Neural cell (in vitro differentiated cells): ENCODE measurements at regions not wholly inside any gene's neighbourhood (a gene's known extent, or its start where the extent isn't known, plus 50 kb on each side); places are given as distances from the start of the nearest gene placed in this dataset.

Experiments
- H2AFZ ChIP-seq: fragments of 200-600, 300-800 bp; sonication (generic), shearing (Covaris generic); 2 replicates; pipeline ENCODE4 v1.6.0; 2014; ENCODE audit warnings: low read depth, mild to moderate bottlenecking, antibody characterized with exemption, low read length, moderate library complexity
- H3F3A ChIP-seq: fragments of 200-600 bp; shearing (Covaris generic); 2 replicates; pipeline ENCODE4 v1.6.1; 2016; ENCODE audit warnings: mild to moderate bottlenecking, moderate library complexity, mixed read lengths, antibody characterized with exemption, low read length; ENCODE audit not compliant: insufficient read depth, poor library complexity, severe bottlenecking
- H3K27ac ChIP-seq: fragments of 200-600, 300-800 bp; sonication (generic), shearing (Covaris generic); 2 replicates; pipeline ENCODE4 v1.5.1; 2014; ENCODE audit warnings: mild to moderate bottlenecking, low read length, moderate library complexity
- H3K27me3 ChIP-seq: fragments of 300-800, 200-600 bp; sonication (generic), shearing (Covaris generic); 2 replicates; pipeline ENCODE4 v1.6.0; 2014; ENCODE audit warnings: mild to moderate bottlenecking, low read depth, low read length, moderate library complexity; ENCODE audit not compliant: insufficient read depth
- H3K36me3 ChIP-seq: fragments of 300-800, 200-600 bp; sonication (generic), shearing (Covaris generic); 2 replicates; pipeline ENCODE4 v1.5.1; 2014; ENCODE audit warnings: mild to moderate bottlenecking, antibody characterized with exemption, low read length, moderate library complexity; ENCODE audit not compliant: insufficient read depth
- H3K4me2 ChIP-seq: fragments of 300-800, 200-600 bp; sonication (generic), shearing (Covaris generic); 2 replicates; pipeline ENCODE4 v1.6.0; 2014; ENCODE audit warnings: mild to moderate bottlenecking, low read length
- H3K4me3 ChIP-seq: fragments of 300-800, 200-600 bp; sonication (generic), shearing (Covaris generic); 2 replicates; pipeline ENCODE4 v1.5.1; 2014; ENCODE audit warnings: mild to moderate bottlenecking, low read length, moderate library complexity
- H3K79me2 ChIP-seq: fragments of 200-600 bp; shearing (Covaris generic); replicated peaks from 2 replicates; pipeline ENCODE4 v1.6.0; 2014; ENCODE audit warnings: mild to moderate bottlenecking, low read length, moderate library complexity; ENCODE audit not compliant: insufficient read depth
- H3K9ac ChIP-seq: fragments of 300-800, 200-600 bp; sonication (generic), shearing (Covaris generic); 2 replicates; pipeline ENCODE4 v1.6.1; 2016; ENCODE audit warnings: mild to moderate bottlenecking, low read length, mixed read lengths
- H3K9me2 ChIP-seq: fragments of 200-600 bp; shearing (Covaris generic); 2 replicates; pipeline ENCODE4 v1.6.1; 2016; ENCODE audit warnings: mild to moderate bottlenecking, low read length, mixed read lengths; ENCODE audit not compliant: insufficient read depth
- H3K9me3 ChIP-seq: fragments of 200-600, 300-800 bp; sonication (generic), shearing (Covaris generic); 2 replicates; pipeline ENCODE4 v1.6.1; 2016; ENCODE audit warnings: mild to moderate bottlenecking, mixed run types, low read length, moderate library complexity, mixed read lengths
- H4K20me1 ChIP-seq: fragments of 200-600 bp; shearing (Covaris generic); 2 replicates; pipeline ENCODE4 v1.6.1; 2016; ENCODE audit warnings: mild to moderate bottlenecking, mixed run types; ENCODE audit not compliant: insufficient read depth
- EP300 ChIP-seq: fragments of 450-650 bp; conservative IDR thresholded peaks from 2 replicates; pipeline ENCODE4 v1.6.1; 2014; ENCODE audit warnings: antibody characterized with exemption, mild to moderate bottlenecking, moderate library complexity; ENCODE audit not compliant: poor library complexity, severe bottlenecking
- EZH2 ChIP-seq: fragments of 200-600, 300-800 bp; shearing (Covaris generic), sonication (generic); IDR thresholded peaks from 2 replicates; pipeline ENCODE4 v1.6.1; 2014; ENCODE audit warnings: antibody characterized with exemption, low read length, borderline replicate concordance, mild to moderate bottlenecking; ENCODE audit not compliant: insufficient read depth, poor library complexity, severe bottlenecking
- MXI1 ChIP-seq: fragments of 450-650 bp; conservative IDR thresholded peaks from 2 replicates; pipeline ENCODE4 v1.6.1; 2014; ENCODE audit warnings: antibody characterized with exemption, mild to moderate bottlenecking; ENCODE audit not compliant: poor library complexity, severe bottlenecking
- POLR2AphosphoS5 ChIP-seq: IDR thresholded peaks from 2 replicates; pipeline ENCODE4 v1.6.1; 2012
- RAD21 ChIP-seq: fragments of 450-650 bp; conservative IDR thresholded peaks from 2 replicates; pipeline ENCODE4 v1.6.1; 2014; ENCODE audit warnings: antibody characterized with exemption, mild to moderate bottlenecking, moderate library complexity
- SMC3 ChIP-seq: fragments of 450-650 bp; conservative IDR thresholded peaks from 2 replicates; pipeline ENCODE4 v1.6.1; 2014; ENCODE audit warnings: antibody characterized with exemption, mild to moderate bottlenecking, moderate library complexity; ENCODE audit not compliant: poor library complexity
- TAF1 ChIP-seq: IDR thresholded peaks from 2 replicates; pipeline ENCODE4 v1.6.1; 2012; ENCODE audit warnings: low read depth
- TF ChIP-seq, protein P1 (sequence below): IDR thresholded peaks from 2 replicates; pipeline ENCODE4 v1.6.1; 2012; ENCODE audit warnings: borderline replicate concordance
- TF ChIP-seq, protein P2 (sequence below): fragments of 450-650 bp; IDR thresholded peaks from 2 replicates; pipeline ENCODE4 v1.5.1; 2014; ENCODE audit warnings: antibody characterized with exemption, mild to moderate bottlenecking, moderate library complexity; ENCODE audit not compliant: poor library complexity, severe bottlenecking

DNA sequence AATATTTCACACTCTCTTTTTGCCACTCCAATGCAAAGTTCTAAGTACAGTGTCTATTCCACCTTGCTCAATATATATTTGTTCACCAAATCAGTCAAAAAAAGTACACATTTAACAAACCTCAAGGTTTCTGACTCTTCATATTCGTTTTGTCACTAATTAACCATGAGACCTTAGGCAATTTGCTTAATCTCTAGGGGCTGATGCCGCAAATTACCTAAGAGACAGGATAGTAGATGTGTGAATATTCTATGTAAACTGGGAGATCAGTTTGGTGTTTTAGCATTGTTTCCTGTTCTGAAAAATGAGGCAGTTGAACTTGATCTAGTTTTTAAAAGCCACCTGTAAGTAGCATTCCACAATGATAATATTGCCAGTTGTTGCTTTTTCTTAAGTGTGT lies 182.5 kb upstream of the KCNH8 start:
- Histone ChIP-seq H3K4me3 (no peak overlapping the region), H3K36me3 (no peaks in the 10 kb centered on the region), H3F3A (no peaks in the 10 kb centered on the region), H3K9me2 (no peaks in the 10 kb centered on the region), H3K9me3 (no peaks in the 10 kb centered on the region), H2AFZ (no peak overlapping the region), H3K79me2 (no peaks in the 10 kb centered on the region), H3K27ac (no peak overlapping the region), H3K9ac (no peak overlapping the region), H4K20me1 (no peaks in the 10 kb centered on the region), H3K4me2 (no peak overlapping the region), H3K27me3 (no peaks in the 10 kb centered on the region)
- TF ChIP-seq EZH2 (no peak), SMC3 (no peak), MXI1 (no peak), RAD21 (no peak), TAF1 (no peak), EP300 (no peak), POLR2AphosphoS5 (no peak)
- TF ChIP-seq, protein P1, sequence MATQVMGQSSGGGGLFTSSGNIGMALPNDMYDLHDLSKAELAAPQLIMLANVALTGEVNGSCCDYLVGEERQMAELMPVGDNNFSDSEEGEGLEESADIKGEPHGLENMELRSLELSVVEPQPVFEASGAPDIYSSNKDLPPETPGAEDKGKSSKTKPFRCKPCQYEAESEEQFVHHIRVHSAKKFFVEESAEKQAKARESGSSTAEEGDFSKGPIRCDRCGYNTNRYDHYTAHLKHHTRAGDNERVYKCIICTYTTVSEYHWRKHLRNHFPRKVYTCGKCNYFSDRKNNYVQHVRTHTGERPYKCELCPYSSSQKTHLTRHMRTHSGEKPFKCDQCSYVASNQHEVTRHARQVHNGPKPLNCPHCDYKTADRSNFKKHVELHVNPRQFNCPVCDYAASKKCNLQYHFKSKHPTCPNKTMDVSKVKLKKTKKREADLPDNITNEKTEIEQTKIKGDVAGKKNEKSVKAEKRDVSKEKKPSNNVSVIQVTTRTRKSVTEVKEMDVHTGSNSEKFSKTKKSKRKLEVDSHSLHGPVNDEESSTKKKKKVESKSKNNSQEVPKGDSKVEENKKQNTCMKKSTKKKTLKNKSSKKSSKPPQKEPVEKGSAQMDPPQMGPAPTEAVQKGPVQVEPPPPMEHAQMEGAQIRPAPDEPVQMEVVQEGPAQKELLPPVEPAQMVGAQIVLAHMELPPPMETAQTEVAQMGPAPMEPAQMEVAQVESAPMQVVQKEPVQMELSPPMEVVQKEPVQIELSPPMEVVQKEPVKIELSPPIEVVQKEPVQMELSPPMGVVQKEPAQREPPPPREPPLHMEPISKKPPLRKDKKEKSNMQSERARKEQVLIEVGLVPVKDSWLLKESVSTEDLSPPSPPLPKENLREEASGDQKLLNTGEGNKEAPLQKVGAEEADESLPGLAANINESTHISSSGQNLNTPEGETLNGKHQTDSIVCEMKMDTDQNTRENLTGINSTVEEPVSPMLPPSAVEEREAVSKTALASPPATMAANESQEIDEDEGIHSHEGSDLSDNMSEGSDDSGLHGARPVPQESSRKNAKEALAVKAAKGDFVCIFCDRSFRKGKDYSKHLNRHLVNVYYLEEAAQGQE, result no peak

DNA sequence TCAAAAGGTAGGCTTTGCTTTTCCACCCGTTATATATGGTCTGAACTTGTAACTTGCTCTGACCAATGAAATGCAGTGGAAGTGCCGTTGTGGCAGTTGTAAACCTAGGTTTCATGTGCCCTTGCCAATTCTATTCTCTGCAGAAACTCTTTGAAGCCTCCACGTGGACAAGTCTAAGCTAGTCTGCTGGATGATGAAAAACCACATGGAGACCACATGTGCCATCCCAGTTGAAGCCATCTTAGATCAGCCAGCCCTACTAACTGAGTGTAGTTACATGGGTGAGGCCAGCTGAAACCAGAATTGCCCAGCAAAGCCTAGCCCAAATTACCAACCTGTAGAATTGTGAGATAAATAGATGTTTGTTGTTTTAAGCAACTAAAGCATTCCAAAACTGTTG lies 183.7 kb upstream of the KCNH8 start:
- no peak for TF ChIP-seq POLR2AphosphoS5
- TF ChIP-seq EP300, result no peak
- Histone ChIP-seq H2AFZ (no peak overlapping the region), H3K4me2 (no peak overlapping the region), H3K36me3 (no peaks in the 10 kb centered on the region), H3K79me2 (no peaks in the 10 kb centered on the region), H3K9ac (no peak overlapping the region), H3K4me3 (no peak overlapping the region), H3K9me3 (no peaks in the 10 kb centered on the region), H4K20me1 (no peaks in the 10 kb centered on the region), H3F3A (no peaks in the 10 kb centered on the region), H3K27me3 (no peaks in the 10 kb centered on the region), H3K27ac (no peak overlapping the region), H3K9me2 (no peaks in the 10 kb centered on the region)

DNA sequence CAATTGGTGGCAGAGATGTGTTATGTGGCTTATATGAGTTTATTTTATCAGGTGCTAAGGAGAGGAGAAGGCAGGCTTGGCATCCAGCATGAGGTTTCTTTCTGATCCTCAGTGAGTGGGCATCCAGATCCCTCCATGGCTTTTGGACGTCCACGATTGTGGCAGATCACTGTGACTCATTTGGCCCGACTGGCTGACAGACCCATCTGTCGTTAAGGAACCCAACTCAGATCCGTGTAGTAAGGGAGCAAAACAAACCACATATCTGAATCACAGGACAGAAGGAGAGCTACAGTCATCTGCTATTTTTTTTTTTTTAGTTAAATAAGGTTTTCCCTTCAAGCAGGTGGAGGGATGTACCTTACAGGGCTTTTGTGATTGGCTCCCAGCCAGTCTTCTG lies 197.0 kb upstream of the KCNH8 start:
- H3K9me2 ChIP-seq, result no peaks in the 10 kb centered on the region
- no peaks in the 10 kb centered on the region for H4K20me1 ChIP-seq
- no peaks in the 10 kb centered on the region for H3K27me3 ChIP-seq
- no peaks in the 10 kb centered on the region for H3F3A ChIP-seq
- no peak overlapping the region for H3K4me2 ChIP-seq
- H3K36me3 ChIP-seq, result no peaks in the 10 kb centered on the region
- H3K9ac ChIP-seq, result no peak overlapping the region
- H2AFZ ChIP-seq, result no peak overlapping the region
- H3K4me3 ChIP-seq, result no peak overlapping the region
- TF ChIP-seq, protein P2, sequence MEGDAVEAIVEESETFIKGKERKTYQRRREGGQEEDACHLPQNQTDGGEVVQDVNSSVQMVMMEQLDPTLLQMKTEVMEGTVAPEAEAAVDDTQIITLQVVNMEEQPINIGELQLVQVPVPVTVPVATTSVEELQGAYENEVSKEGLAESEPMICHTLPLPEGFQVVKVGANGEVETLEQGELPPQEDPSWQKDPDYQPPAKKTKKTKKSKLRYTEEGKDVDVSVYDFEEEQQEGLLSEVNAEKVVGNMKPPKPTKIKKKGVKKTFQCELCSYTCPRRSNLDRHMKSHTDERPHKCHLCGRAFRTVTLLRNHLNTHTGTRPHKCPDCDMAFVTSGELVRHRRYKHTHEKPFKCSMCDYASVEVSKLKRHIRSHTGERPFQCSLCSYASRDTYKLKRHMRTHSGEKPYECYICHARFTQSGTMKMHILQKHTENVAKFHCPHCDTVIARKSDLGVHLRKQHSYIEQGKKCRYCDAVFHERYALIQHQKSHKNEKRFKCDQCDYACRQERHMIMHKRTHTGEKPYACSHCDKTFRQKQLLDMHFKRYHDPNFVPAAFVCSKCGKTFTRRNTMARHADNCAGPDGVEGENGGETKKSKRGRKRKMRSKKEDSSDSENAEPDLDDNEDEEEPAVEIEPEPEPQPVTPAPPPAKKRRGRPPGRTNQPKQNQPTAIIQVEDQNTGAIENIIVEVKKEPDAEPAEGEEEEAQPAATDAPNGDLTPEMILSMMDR, result no peak
- TF ChIP-seq MXI1, result no peak
- TF ChIP-seq RAD21, result no peak
- no peak for TF ChIP-seq POLR2AphosphoS5
- TF ChIP-seq, protein P1, result no peak
- no peak for TF ChIP-seq EZH2
- no peak for TF ChIP-seq EP300
- TF ChIP-seq SMC3, result no peak
- TF ChIP-seq TAF1, result no peak
- no peaks in the 10 kb centered on the region for H3K9me3 ChIP-seq
- H3K27ac ChIP-seq, result no peak overlapping the region
- H3K79me2 ChIP-seq, result no peaks in the 10 kb centered on the region
